ENCODE measurements at regions not wholly inside any gene's neighbourhood (a gene's known extent, or its start where the extent isn't known, plus 50 kb on each side); places are given as distances from the start of the nearest gene placed in this dataset.

DNA sequence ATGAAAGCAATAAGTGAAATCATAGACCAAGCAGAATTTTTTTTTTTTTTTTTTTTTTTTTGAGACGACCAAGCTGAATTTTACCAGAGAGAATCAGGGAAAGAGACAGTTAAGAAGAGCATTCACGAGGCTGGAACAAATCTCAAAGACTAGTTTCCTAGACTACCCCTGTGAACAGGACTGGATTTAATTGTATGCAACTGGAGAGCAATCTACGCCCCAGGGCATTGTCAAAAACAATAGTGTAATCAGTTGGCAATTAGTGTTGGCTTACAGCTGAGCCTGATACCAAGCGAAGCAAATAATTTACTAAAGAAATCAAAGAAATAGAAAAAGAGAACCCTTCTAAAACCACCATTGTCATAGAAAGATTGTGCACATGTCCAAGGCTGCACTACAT is 232.9 kb upstream of the CPNE8 start:
- no peak for DNase-seq (ENCODE audit: low read depth)
- TF ChIP-seq, protein P1, sequence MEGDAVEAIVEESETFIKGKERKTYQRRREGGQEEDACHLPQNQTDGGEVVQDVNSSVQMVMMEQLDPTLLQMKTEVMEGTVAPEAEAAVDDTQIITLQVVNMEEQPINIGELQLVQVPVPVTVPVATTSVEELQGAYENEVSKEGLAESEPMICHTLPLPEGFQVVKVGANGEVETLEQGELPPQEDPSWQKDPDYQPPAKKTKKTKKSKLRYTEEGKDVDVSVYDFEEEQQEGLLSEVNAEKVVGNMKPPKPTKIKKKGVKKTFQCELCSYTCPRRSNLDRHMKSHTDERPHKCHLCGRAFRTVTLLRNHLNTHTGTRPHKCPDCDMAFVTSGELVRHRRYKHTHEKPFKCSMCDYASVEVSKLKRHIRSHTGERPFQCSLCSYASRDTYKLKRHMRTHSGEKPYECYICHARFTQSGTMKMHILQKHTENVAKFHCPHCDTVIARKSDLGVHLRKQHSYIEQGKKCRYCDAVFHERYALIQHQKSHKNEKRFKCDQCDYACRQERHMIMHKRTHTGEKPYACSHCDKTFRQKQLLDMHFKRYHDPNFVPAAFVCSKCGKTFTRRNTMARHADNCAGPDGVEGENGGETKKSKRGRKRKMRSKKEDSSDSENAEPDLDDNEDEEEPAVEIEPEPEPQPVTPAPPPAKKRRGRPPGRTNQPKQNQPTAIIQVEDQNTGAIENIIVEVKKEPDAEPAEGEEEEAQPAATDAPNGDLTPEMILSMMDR (IDR thresholded peaks at IDR 0.05; ENCODE audit: insufficient read depth, low read depth, low read length, missing control alignments) = no peak
- no peak overlapping the region for H3K4me3 ChIP-seq (ENCODE audit: low read length)

GRCh38 chr12:39127401-39127800 is 222.0 kb upstream of the CPNE8 start:
- peak; percentile 83 for DNase-seq (ENCODE audit: low read depth)
- TF ChIP-seq, protein P1 (IDR thresholded peaks at IDR 0.05; ENCODE audit: insufficient read depth, low read depth, low read length, missing control alignments) = no peak
- H3K4me3 ChIP-seq (ENCODE audit: low read length) = no peak overlapping the region

- H3K4me3 ChIP-seq (ENCODE audit: low read length) = no peak overlapping the region
- TF ChIP-seq, protein P1 (IDR thresholded peaks at IDR 0.05; ENCODE audit: insufficient read depth, low read depth, low read length, missing control alignments) = no peak
- DNase-seq (ENCODE audit: low read depth) = peak; percentile 23
Measured at GRCh38 chr12:39125566-39125965, 220.2 kb upstream of the CPNE8 start.

- TF ChIP-seq, protein P1 (IDR thresholded peaks at IDR 0.05; ENCODE audit: insufficient read depth, low read depth, low read length, missing control alignments) = no peak
- no peak for DNase-seq (ENCODE audit: low read depth)
- H3K4me3 ChIP-seq (ENCODE audit: low read length) = no peak overlapping the region
Measured at GRCh38 chr12:39124768-39125167, 219.4 kb upstream of the CPNE8 start.

- DNase-seq (ENCODE audit: low read depth) = peak; percentile 50
- no peak overlapping the region for H3K4me3 ChIP-seq (ENCODE audit: low read length)
- TF ChIP-seq, protein P1 (IDR thresholded peaks at IDR 0.05; ENCODE audit: insufficient read depth, low read depth, low read length, missing control alignments) = no peak
Measured at GRCh38 chr12:39123580-39124253, 218.3 kb upstream of the CPNE8 start.

GRCh38 chr12:39122562-39123204 is 217.3 kb upstream of the CPNE8 start:
- DNase-seq (ENCODE audit: low read depth) = peak; percentile 4
- TF ChIP-seq, protein P1 (IDR thresholded peaks at IDR 0.05; ENCODE audit: insufficient read depth, low read depth, low read length, missing control alignments) = no peak

GRCh38 chr12:39116861-39117260 is 211.5 kb upstream of the CPNE8 start:
- TF ChIP-seq, protein P1 (IDR thresholded peaks at IDR 0.05; ENCODE audit: insufficient read depth, low read depth, low read length, missing control alignments) = no peak
- no peak for DNase-seq (ENCODE audit: low read depth)
- no peak overlapping the region for H3K4me3 ChIP-seq (ENCODE audit: low read length)

More at GRCh38 chr12:39122562-39123204, 217.3 kb upstream of the CPNE8 start:
- no peak overlapping the region for H3K4me3 ChIP-seq (ENCODE audit: low read length)
